ENCODE measurements at regions not wholly inside any gene's neighbourhood (a gene's known extent, or its start where the extent isn't known, plus 50 kb on each side); places are given as distances from the start of the nearest gene placed in this dataset.

DNA sequence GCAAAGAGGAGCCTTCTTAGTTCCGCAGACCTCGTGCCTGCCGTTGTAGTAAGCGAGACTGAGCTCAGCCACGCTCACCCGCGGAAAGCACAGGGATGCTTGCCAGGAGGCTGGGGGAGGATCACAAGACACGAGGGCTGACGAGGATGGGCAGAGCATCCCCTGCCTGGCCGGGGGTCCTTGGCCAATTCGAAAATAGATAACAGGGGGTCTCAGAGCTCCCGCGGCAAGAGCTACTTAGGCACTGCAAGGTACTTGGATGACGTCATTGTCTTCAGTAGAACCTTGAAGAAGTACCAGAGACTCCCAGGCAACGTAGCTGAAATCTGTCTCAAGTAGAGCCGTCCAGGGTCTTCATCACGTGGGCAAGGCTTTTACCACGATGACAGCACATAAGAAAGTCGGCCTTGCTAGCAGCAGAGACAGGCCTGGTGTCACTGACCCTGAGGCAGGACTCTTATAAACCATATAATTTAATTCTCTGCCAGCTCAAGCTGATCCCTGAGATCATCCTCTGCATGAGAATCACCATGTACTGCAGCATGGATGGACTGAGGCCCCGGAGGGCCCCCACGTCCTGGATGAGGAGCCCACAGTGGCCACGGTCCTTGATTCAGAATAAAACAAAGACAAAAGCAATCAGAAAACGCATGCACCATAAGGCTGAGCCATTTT is 81.9 kb downstream of the TMEM18 start:
- DNase-seq (ENCODE audit: low spot score) = no peak
- no peak overlapping the region for H3K4me3 ChIP-seq
- no peaks in the 10 kb centered on the region for H3K9me3 ChIP-seq
- no peak for ATAC-seq (ENCODE audit: insufficient number of reproducible peaks, low FRiP score, low read depth)
- TF ChIP-seq, protein P1, sequence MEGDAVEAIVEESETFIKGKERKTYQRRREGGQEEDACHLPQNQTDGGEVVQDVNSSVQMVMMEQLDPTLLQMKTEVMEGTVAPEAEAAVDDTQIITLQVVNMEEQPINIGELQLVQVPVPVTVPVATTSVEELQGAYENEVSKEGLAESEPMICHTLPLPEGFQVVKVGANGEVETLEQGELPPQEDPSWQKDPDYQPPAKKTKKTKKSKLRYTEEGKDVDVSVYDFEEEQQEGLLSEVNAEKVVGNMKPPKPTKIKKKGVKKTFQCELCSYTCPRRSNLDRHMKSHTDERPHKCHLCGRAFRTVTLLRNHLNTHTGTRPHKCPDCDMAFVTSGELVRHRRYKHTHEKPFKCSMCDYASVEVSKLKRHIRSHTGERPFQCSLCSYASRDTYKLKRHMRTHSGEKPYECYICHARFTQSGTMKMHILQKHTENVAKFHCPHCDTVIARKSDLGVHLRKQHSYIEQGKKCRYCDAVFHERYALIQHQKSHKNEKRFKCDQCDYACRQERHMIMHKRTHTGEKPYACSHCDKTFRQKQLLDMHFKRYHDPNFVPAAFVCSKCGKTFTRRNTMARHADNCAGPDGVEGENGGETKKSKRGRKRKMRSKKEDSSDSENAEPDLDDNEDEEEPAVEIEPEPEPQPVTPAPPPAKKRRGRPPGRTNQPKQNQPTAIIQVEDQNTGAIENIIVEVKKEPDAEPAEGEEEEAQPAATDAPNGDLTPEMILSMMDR (IDR thresholded peaks at IDR 0.05) = no peak
- H3K4me1 ChIP-seq (ENCODE audit: control insufficient read depth in 1 of 2, low read depth in 2 of 2) = no peaks in the 10 kb centered on the region
- no peak overlapping the region for H3K27ac ChIP-seq
- no peaks in the 10 kb centered on the region for H3K36me3 ChIP-seq
- H3K27me3 ChIP-seq (replicated peaks; ENCODE audit: insufficient read depth) = no peaks in the 10 kb centered on the region

GRCh38 chr2:594297-594949 is 82.8 kb downstream of the TMEM18 start:
- no peak for ATAC-seq (ENCODE audit: insufficient number of reproducible peaks, low FRiP score, low read depth)
- TF ChIP-seq, protein P1 (IDR thresholded peaks at IDR 0.05) = no peak
- no peaks in the 10 kb centered on the region for H3K27me3 ChIP-seq (replicated peaks; ENCODE audit: insufficient read depth)
- H3K27ac ChIP-seq = no peak overlapping the region
- no peaks in the 10 kb centered on the region for H3K9me3 ChIP-seq
- no peaks in the 10 kb centered on the region for H3K4me1 ChIP-seq (ENCODE audit: control insufficient read depth in 1 of 2, low read depth in 2 of 2)
- no peak overlapping the region for H3K4me3 ChIP-seq
- H3K36me3 ChIP-seq = no peaks in the 10 kb centered on the region
- DNase-seq (ENCODE audit: low spot score) = no peak

DNA sequence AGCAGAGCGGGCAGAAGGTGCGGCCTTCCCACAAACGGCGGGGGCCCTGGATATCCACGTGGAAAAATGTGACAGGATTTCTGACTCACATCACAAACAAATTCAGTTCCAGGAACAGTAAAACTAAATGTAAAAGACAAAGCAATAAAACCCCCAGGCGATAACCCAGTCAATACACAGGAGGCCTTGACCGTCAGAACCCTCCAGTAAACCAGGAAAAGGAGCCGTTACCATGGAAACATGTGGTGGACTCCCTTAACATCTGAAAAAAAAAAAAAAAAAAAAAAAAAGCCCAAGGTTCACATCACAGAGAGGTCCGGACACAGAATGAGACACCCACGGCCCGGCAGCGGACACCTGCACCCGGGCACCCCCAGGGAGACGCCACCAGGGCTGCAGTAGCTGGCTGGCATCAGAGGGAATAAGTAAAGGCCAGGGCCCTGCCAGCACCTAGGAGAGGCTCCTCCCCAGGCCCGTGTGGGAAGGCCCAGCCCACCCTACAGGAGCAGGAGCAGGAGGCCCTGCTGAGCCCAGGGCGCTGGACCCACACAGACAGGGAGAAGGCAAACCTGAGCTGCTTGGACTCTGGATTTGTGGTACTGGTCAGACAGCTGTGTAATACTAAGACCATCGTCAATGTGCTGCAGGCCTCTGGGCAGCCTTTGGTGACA is 83.7 kb downstream of the TMEM18 start:
- Histone ChIP-seq H3K4me1 (ENCODE audit: control insufficient read depth in 1 of 2, low read depth in 2 of 2) (no peaks in the 10 kb centered on the region), H3K27ac (no peak overlapping the region), H3K9me3 (no peaks in the 10 kb centered on the region), H3K27me3 (replicated peaks; ENCODE audit: insufficient read depth) (no peaks in the 10 kb centered on the region), H3K4me3 (no peak overlapping the region), H3K36me3 (no peaks in the 10 kb centered on the region)
- DNase-seq (ENCODE audit: low spot score) (no peak), ATAC-seq (ENCODE audit: insufficient number of reproducible peaks, low FRiP score, low read depth) (no peak)
- TF ChIP-seq, protein P1 (IDR thresholded peaks at IDR 0.05) = no peak

GRCh38 chr2:592737-593136 is 84.5 kb downstream of the TMEM18 start:
- Histone ChIP-seq H3K36me3 (no peaks in the 10 kb centered on the region), H3K9me3 (no peaks in the 10 kb centered on the region), H3K4me3 (no peak overlapping the region), H3K27ac (no peak overlapping the region), H3K4me1 (ENCODE audit: control insufficient read depth in 1 of 2, low read depth in 2 of 2) (no peaks in the 10 kb centered on the region), H3K27me3 (replicated peaks; ENCODE audit: insufficient read depth) (no peaks in the 10 kb centered on the region)
- TF ChIP-seq, protein P1 (IDR thresholded peaks at IDR 0.05) = no peak
- DNase-seq (ENCODE audit: low spot score) (no peak), ATAC-seq (ENCODE audit: insufficient number of reproducible peaks, low FRiP score, low read depth) (no peak)
